K562 (cell line): ENCODE measurements at regions not wholly inside any gene's neighbourhood (a gene's known extent, or its start where the extent isn't known, plus 50 kb on each side); places are given as distances from the start of the nearest gene placed in this dataset.

Experiments used
- ATAC-seq: fragments of 200-7000 bp; cut with Tn5 transposase; 3 replicates; pipeline ENCODE4 v1.9.1; 2020; ENCODE audit warnings: moderate library complexity
- BruUV-seq: library from RNA; stranded (reverse); fragments of 400-500 nt; replicated peaks from 2 replicates; lab custom pipeline; 2021; lab: Mats Ljungman, UMichigan
- CTCF ChIA-PET: fragments of 300-600 bp; formaldehyde crosslinking; extraction: SDS; loops from one replicate; lab custom pipeline; 2021; ENCODE audit warnings: low intra/inter-chr PET ratio; lab: Yijun Ruan, JAX
- POLR2A ChIA-PET: fragments of 300-600, 350-650 bp; sonication (Branson Sonifier 250); formaldehyde crosslinking; extraction: SDS; loops from one replicate; lab custom pipeline; 2021; ENCODE audit warnings: antibody characterized with exemption, inconsistent platforms; lab: Yijun Ruan, JAX
- DNase-seq, 4 experiments: peaks; one replicate each; pipeline versions ENCODE4 v3.0.0 to v3.0.0-alpha.2; 2011 to 2018; ENCODE audit warnings: low spot score in 3 of 4, mixed read lengths in 3 of 4; ENCODE audit errors: extremely low read depth in 1 of 4
- FAIRE-seq: peaks from 2 replicates; lab custom pipeline; 2011; peaks lifted over from hg19 to GRCh38; lab: Jason Lieb, UNC
- H2AFZ ChIP-seq: 2 replicates; pipeline ENCODE4 v1.6.0; 2011; ENCODE audit warnings: low read depth, low read length, control low read depth, inconsistent platforms
- H3K27ac ChIP-seq: fragments of 200-600 bp; 3 replicates; pipeline ENCODE4 v1.8.0; 2011; ENCODE audit warnings: low read depth, mild to moderate bottlenecking, control low read depth, inconsistent platforms, low read length, moderate library complexity, mixed read lengths; ENCODE audit errors: extremely low read depth
- H3K27me3 ChIP-seq, 2 experiments: fragments of 300-600 bp in 1 of 2; 2 replicates in 1 of 2; 3 replicates in 1 of 2; pipeline versions ENCODE4 v1.6.0 to v1.8.0; 2011; ENCODE audit warnings: inconsistent platforms in 2 of 2, low read length in 2 of 2, mild to moderate bottlenecking in 1 of 2, mixed read lengths in 1 of 2, moderate library complexity in 1 of 2; ENCODE audit not compliant: control insufficient read depth in 2 of 2, insufficient read depth in 2 of 2
- H3K36me3 ChIP-seq: fragments of 300-600 bp; 3 replicates; pipeline ENCODE4 v1.8.0; 2011; ENCODE audit warnings: mild to moderate bottlenecking, low read length, inconsistent platforms; ENCODE audit not compliant: control insufficient read depth, insufficient read depth
- H3K4me1 ChIP-seq, 2 experiments: fragments of 200-600 bp in 1 of 2; replicated peaks in 1 of 2; 2 replicates in 1 of 2; 3 replicates in 1 of 2; pipeline versions ENCODE4 v1.5.1 to v1.8.0; 2011; ENCODE audit warnings: inconsistent platforms in 2 of 2, low read length in 2 of 2, mild to moderate bottlenecking in 1 of 2, mixed read lengths in 1 of 2, moderate library complexity in 1 of 2; ENCODE audit not compliant: control insufficient read depth in 2 of 2, insufficient read depth in 2 of 2
- H3K4me2 ChIP-seq: 2 replicates; pipeline ENCODE4 v1.6.1; 2011; ENCODE audit warnings: low read length, control low read depth, inconsistent platforms, mixed read lengths; ENCODE audit not compliant: insufficient read depth
- H3K4me3 ChIP-seq: fragments of 200-600 bp; sonication (generic), shearing (Covaris generic); 2 replicates; pipeline ENCODE4 v1.5.1; 2016; ENCODE audit warnings: control low read depth, inconsistent platforms
- H3K79me2 ChIP-seq: fragments of 200-600 bp; 3 replicates; pipeline ENCODE4 v1.8.0; 2011; ENCODE audit warnings: low read length, inconsistent platforms; ENCODE audit not compliant: control insufficient read depth, insufficient read depth
- H3K9ac ChIP-seq, 2 experiments: 2 replicates each; pipeline versions ENCODE4 v1.6.0 to v1.6.1; 2011; ENCODE audit warnings: low read depth in 2 of 2, low read length in 2 of 2, control low read depth in 1 of 2, inconsistent platforms in 1 of 2, mild to moderate bottlenecking in 1 of 2, mixed read lengths in 1 of 2; ENCODE audit not compliant: insufficient read depth in 1 of 2
- H3K9me1 ChIP-seq: one replicate; pipeline ENCODE4 v1.6.0; 2011; ENCODE audit warnings: inconsistent platforms, mild to moderate bottlenecking, low read length, moderate library complexity; ENCODE audit not compliant: control insufficient read depth, insufficient read depth
- H3K9me3 ChIP-seq: replicated peaks from 2 replicates; pipeline ENCODE4 v1.5.1; 2011; ENCODE audit warnings: low read depth, low read length, inconsistent platforms; ENCODE audit not compliant: control insufficient read depth, insufficient read depth
- H4K20me1 ChIP-seq: replicated peaks from 2 replicates; pipeline ENCODE4 v1.6.1; 2011; ENCODE audit warnings: low read length, inconsistent platforms, mixed read lengths; ENCODE audit not compliant: control insufficient read depth, insufficient read depth
- BHLHE40 ChIP-seq: IDR thresholded peaks from 2 replicates; pipeline ENCODE4 v1.6.1; 2011; ENCODE audit warnings: low read length, improper control_type of control experiment
- CHD4 ChIP-seq: fragments of 200-600 bp; sonication (generic); IDR thresholded peaks from 3 replicates; pipeline ENCODE4 v1.6.1; 2012; ENCODE audit warnings: low read depth, mild to moderate bottlenecking, mixed read lengths, low read length, inconsistent platforms; ENCODE audit not compliant: insufficient read depth, insufficient replicate concordance, poor library complexity, severe bottlenecking
- CLOCK ChIP-seq: fragments of 250-450 bp; sonication (Bioruptor Pico); IDR thresholded peaks from 2 replicates; pipeline ENCODE4 v1.4.0; 2020; ENCODE audit warnings: mild to moderate bottlenecking, moderate library complexity, borderline replicate concordance
- CREB1 ChIP-seq, 2 experiments: sonication (generic) in 1 of 2; formaldehyde crosslinking in 1 of 2; IDR thresholded peaks; 2 replicates each; pipeline versions ENCODE4 v1.6.1 to v1.8.0; 2012 to 2022; ENCODE audit warnings: inconsistent platforms in 1 of 2, mild to moderate bottlenecking in 1 of 2, missing genetic modification reagents in 1 of 2, moderate library complexity in 1 of 2
- ESRRA ChIP-seq: fragments of 450-650 bp; IDR thresholded peaks from 2 replicates; pipeline ENCODE4 v1.6.1; 2014; ENCODE audit warnings: low read depth, mild to moderate bottlenecking, moderate library complexity, borderline replicate concordance
- GABPA ChIP-seq: fragments of 200-800 bp; sonication (Bioruptor generic); conservative IDR thresholded peaks from 2 replicates; pipeline ENCODE4 v1.6.1; 2016; ENCODE audit warnings: low read depth, missing genetic modification characterization, missing compliant biosample characterization
- IRF9 ChIP-seq: fragments of 450-650 bp; IDR thresholded peaks from 2 replicates; pipeline ENCODE4 v1.6.1; 2016; ENCODE audit warnings: missing biosample characterization, missing genetic modification characterization
- KAT2B ChIP-seq: IDR thresholded peaks from one replicate; pipeline ENCODE4 v1.6.1; 2012; ENCODE audit warnings: low read depth, mild to moderate bottlenecking, control low read depth, inconsistent platforms, low read length, moderate library complexity
- MLLT1 ChIP-seq, 2 experiments: fragments of 450-650 bp; IDR thresholded peaks; 2 replicates each; pipeline ENCODE4 v1.6.1; 2016
- NKRF ChIP-seq: fragments of 450-650 bp; IDR thresholded peaks from 2 replicates; pipeline ENCODE4 v1.6.1; 2016; ENCODE audit warnings: borderline replicate concordance
- SMAD3 ChIP-seq: fragments of 450-650 bp; formaldehyde crosslinking; conservative IDR thresholded peaks from 2 replicates; pipeline ENCODE4 v1.4.0; 2020; ENCODE audit warnings: mild to moderate bottlenecking
- TAF9B ChIP-seq: fragments of 450-650 bp; IDR thresholded peaks from 2 replicates; pipeline ENCODE4 v1.6.1; 2018; ENCODE audit warnings: mild to moderate bottlenecking; ENCODE audit not compliant: partially characterized antibody
- ZBTB17 ChIP-seq: fragments of 450-650 bp; formaldehyde crosslinking; IDR thresholded peaks from 2 replicates; pipeline ENCODE4 v1.4.0; 2020; ENCODE audit warnings: mild to moderate bottlenecking
- ZNF197 ChIP-seq: fragments of 200-800 bp; sonication (Bioruptor generic); IDR thresholded peaks from 2 replicates; pipeline ENCODE4 v1.6.1; 2016; ENCODE audit warnings: low read depth, missing genetic modification characterization, missing compliant biosample characterization
- ZNF444 ChIP-seq: fragments of 250-450 bp; sonication (Bioruptor Pico); IDR thresholded peaks from 2 replicates; pipeline ENCODE4 v1.4.0; 2020; ENCODE audit warnings: mild to moderate bottlenecking, moderate library complexity
- ZNF583 ChIP-seq: fragments of 250-450 bp; sonication (Bioruptor Pico); IDR thresholded peaks from 2 replicates; pipeline ENCODE4 v1.4.0; 2020
- WGBS: fragments of 100-300 bp; shearing (Covaris generic); methylation state at CpG from one replicate; pipeline ENCODE4 v1.1.6; 2016; ENCODE audit warnings: low coverage, mixed read lengths; ENCODE audit not compliant: insufficient coverage; ENCODE audit errors: missing lambda C conversion rate; 5-methylcytosine and 5-hydroxymethylcytosine counted together
- in situ Hi-C: fragments of 300-500 bp; cut with MboI; formaldehyde crosslinking; loops from 4 replicates; pipeline ENCODE4 v1.15.0; 2018; ENCODE audit warnings: inconsistent platforms, mixed read lengths
- intact Hi-C: fragments of 100-400 bp; cut with micrococcal nuclease; formaldehyde crosslinking; loops from 2 replicates; pipeline ENCODE4 v1.14.2; 2022

GRCh38 chr7:159281573-159281972 lies 136.9 kb upstream of the VIPR2 start:
- BruUV-seq, result no TSS peak
- CTCF ChIA-PET, result no interaction called here
- Histone ChIP-seq H3K27me3 (no peaks in the 10 kb centered on the region), H3K9me1 (no peaks in the 10 kb centered on the region), H3K4me3 (no peak overlapping the region), H3K4me1 (no peaks in the 10 kb centered on the region), H2AFZ (no peak overlapping the region), H3K36me3 (no peaks in the 10 kb centered on the region), H3K9ac (no peak overlapping the region), H4K20me1 (no peaks in the 10 kb centered on the region), H3K27ac (no peak overlapping the region), H3K9me3 (no peaks in the 10 kb centered on the region), H3K4me2 (no peak overlapping the region), H3K79me2 (no peaks in the 10 kb centered on the region)
- FAIRE-seq (no peak), DNase-seq (no peak), ATAC-seq (no peak)
- intact Hi-C loops (no loop called here), in situ Hi-C loops (no loop called here)
- POLR2A ChIA-PET, result interaction anchor here (1.0 kb wide), 2 partner anchors 8 to 31 kb away, joined by 3 read pairs; no protein-coding TSS in a partner anchor
- 0% methylated on average over 3 of the region's 3 CpGs for whole genome bisulfite sequencing
- TF ChIP-seq GABPA (no peak), ZNF583 (no peak), BHLHE40 (no peak), CHD4 (no peak), MLLT1 (IDR thresholded peaks at IDR 0.05) (no peak), TAF9B (no peak), ESRRA (no peak), CREB1 (IDR thresholded peaks at IDR 0.05) (no peak), CREB1 (CRISPR knock-in tag; IDR thresholded peaks at IDR 0.05) (no peak), KAT2B (no peak), ZNF197 (CRISPR knock-in tag) (no peak), ZBTB17 (CRISPR knock-in tag) (no peak), NKRF (no peak), IRF9 (tag) (no peak), ZNF444 (CRISPR knock-in tag) (no peak), SMAD3 (no peak), CLOCK (CRISPR knock-in tag) (no peak)
